ENCODE measurements at regions not wholly inside any gene's neighbourhood (a gene's known extent, or its start where the extent isn't known, plus 50 kb on each side); places are given as distances from the start of the nearest gene placed in this dataset.
"Not testable (repeated sequence)": the region's sequence is repeated elsewhere in the genome, so short reads cannot be mapped to it uniquely, and the experiment has no call there.

DNA sequence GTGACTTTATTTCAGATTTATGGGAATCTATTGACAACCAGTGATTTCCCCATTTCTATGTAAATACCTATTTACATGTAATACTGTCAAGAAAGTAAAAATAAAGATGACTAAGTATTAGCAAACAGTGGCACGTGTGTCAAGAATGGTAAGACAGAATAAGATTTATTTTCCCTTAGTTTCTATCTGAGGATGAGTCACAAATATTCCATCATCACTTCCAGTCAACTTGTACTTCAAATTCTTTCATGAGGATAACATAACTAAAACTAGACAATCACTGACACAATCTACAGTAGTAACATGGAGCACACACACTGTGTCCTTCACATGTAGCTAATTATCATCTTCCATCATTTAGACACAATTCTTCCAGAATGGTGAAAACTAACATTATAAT lies 625.3 kb upstream of the PCDH7 start:
- ATAC-seq (ENCODE audit: insufficient number of reproducible peaks, low FRiP score, low read depth): no peak
- H3K36me3 ChIP-seq: no peaks in the 10 kb centered on the region

DNA sequence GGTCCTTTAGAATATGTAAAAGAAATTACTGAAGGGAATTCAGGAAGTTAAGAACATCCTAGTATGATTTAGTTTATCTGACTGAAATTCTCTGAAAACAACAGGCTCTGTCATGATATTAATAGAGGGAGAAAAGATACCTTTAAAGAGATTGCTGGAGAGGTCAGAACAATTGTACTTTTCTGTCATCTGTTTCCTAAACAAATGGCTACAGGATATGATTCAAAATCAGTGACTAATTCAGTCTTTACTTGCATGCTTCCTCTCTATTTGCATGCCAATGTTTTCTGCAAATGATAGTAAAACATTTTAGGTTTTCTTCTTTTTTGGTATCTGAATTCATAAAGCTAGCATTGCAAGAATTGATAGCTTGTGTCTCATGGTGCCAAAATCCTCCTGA lies 616.7 kb upstream of the PCDH7 start:
- no peak overlapping the region for H3K27ac ChIP-seq

More for the DNA sequence above, 625.3 kb upstream of the PCDH7 start:
- no peaks in the 10 kb centered on the region for H3K27me3 ChIP-seq (replicated peaks; ENCODE audit: insufficient read depth)
- no peak overlapping the region for H3K4me3 ChIP-seq
- H3K4me1 ChIP-seq (ENCODE audit: control insufficient read depth in 1 of 2, low read depth in 2 of 2): no peaks in the 10 kb centered on the region
- no peak overlapping the region for H3K27ac ChIP-seq
- no peak for DNase-seq (ENCODE audit: low spot score)
- H3K9me3 ChIP-seq: no peaks in the 10 kb centered on the region
- TF ChIP-seq, protein P1, sequence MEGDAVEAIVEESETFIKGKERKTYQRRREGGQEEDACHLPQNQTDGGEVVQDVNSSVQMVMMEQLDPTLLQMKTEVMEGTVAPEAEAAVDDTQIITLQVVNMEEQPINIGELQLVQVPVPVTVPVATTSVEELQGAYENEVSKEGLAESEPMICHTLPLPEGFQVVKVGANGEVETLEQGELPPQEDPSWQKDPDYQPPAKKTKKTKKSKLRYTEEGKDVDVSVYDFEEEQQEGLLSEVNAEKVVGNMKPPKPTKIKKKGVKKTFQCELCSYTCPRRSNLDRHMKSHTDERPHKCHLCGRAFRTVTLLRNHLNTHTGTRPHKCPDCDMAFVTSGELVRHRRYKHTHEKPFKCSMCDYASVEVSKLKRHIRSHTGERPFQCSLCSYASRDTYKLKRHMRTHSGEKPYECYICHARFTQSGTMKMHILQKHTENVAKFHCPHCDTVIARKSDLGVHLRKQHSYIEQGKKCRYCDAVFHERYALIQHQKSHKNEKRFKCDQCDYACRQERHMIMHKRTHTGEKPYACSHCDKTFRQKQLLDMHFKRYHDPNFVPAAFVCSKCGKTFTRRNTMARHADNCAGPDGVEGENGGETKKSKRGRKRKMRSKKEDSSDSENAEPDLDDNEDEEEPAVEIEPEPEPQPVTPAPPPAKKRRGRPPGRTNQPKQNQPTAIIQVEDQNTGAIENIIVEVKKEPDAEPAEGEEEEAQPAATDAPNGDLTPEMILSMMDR (IDR thresholded peaks at IDR 0.05): no peak

DNA sequence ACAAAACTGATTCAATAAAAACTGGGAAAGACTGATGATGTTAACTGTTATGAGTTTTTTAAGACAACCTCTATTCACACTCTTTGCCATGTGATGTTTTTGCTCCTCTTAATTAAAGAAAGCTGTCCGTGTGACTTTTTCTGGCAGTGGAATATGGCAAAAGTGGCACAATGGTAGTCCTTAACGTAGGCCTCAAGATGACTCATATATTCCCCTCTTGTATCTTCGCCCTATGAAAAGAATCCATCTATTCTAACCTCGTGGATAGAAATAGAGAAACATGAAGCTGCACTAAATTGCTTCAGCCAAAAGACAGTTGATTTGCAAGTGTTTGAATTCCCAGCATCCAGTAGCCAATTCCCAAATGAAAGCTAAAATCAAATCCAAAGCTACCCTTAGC lies 603.8 kb upstream of the PCDH7 start:
- Histone ChIP-seq H3K27me3 (replicated peaks; ENCODE audit: insufficient read depth) (no peaks in the 10 kb centered on the region), H3K27ac (no peak overlapping the region), H3K36me3 (no peaks in the 10 kb centered on the region), H3K4me1 (ENCODE audit: control insufficient read depth in 1 of 2, low read depth in 2 of 2) (no peaks in the 10 kb centered on the region), H3K4me3 (no peak overlapping the region), H3K9me3 (no peaks in the 10 kb centered on the region)
- DNase-seq (ENCODE audit: low spot score): no peak
- TF ChIP-seq, protein P1 (IDR thresholded peaks at IDR 0.05): no peak
- no peak for ATAC-seq (ENCODE audit: insufficient number of reproducible peaks, low FRiP score, low read depth)

More for the DNA sequence above, 616.7 kb upstream of the PCDH7 start:
- Histone ChIP-seq H3K9me3 (no peaks in the 10 kb centered on the region), H3K4me3 (no peak overlapping the region), H3K27me3 (replicated peaks; ENCODE audit: insufficient read depth) (no peaks in the 10 kb centered on the region), H3K4me1 (ENCODE audit: control insufficient read depth in 1 of 2, low read depth in 2 of 2) (no peaks in the 10 kb centered on the region), H3K36me3 (no peaks in the 10 kb centered on the region)
- DNase-seq (ENCODE audit: low spot score): no peak
- ATAC-seq (ENCODE audit: insufficient number of reproducible peaks, low FRiP score, low read depth): no peak
- TF ChIP-seq, protein P1 (IDR thresholded peaks at IDR 0.05): no peak

DNA sequence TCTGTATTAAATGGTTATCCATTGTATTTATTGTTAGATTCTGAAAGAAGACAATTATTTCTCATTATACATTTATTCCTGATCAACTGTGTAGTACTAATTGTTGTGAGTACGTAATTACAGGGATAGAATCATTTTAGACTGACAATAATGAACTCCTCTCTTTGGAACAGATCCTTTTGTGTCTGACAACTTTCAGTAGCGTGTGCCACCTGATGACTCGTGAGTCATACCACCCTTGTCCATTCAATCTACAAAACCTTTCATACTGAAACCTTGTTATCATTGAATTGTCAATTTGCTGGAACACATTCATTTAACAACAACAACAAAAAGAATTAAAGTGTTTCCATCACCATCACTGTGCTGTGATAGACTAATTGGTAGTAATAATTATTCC lies 602.7 kb upstream of the PCDH7 start:
- no peak for DNase-seq (ENCODE audit: low spot score)
- no peaks in the 10 kb centered on the region for H3K27me3 ChIP-seq (replicated peaks; ENCODE audit: insufficient read depth)
- no peaks in the 10 kb centered on the region for H3K36me3 ChIP-seq
- ATAC-seq (ENCODE audit: insufficient number of reproducible peaks, low FRiP score, low read depth): no peak
- TF ChIP-seq, protein P1 (IDR thresholded peaks at IDR 0.05): no peak
- no peaks in the 10 kb centered on the region for H3K4me1 ChIP-seq (ENCODE audit: control insufficient read depth in 1 of 2, low read depth in 2 of 2)
- H3K4me3 ChIP-seq: no peak overlapping the region
- H3K27ac ChIP-seq: no peak overlapping the region
- H3K9me3 ChIP-seq: no peaks in the 10 kb centered on the region

DNA sequence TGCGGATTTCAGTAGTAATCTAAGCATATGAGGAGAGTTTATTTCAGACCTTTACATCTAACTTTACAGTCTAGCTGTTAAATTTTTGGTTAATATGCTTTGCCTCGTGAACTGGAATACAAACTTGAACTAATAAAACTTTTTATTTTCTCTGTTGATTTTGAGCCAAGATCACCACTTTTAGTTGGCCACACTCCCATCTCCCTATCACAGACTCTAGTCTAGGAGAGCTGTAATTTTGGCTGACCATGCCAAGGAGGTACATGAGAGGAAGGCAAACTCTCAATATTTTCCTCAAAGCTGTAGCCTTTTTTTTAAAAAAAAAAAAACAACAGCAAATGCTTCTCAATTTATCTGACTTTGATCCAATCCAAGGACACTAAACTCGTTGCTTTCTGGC lies 597.5 kb upstream of the PCDH7 start:
- no peak overlapping the region for H3K4me3 ChIP-seq
- no peaks in the 10 kb centered on the region for H3K9me3 ChIP-seq
- no peak for ATAC-seq (ENCODE audit: insufficient number of reproducible peaks, low FRiP score, low read depth)
- H3K36me3 ChIP-seq: no peaks in the 10 kb centered on the region
- no peaks in the 10 kb centered on the region for H3K27me3 ChIP-seq (replicated peaks; ENCODE audit: insufficient read depth)
- TF ChIP-seq, protein P1 (IDR thresholded peaks at IDR 0.05): no peak
- no peak overlapping the region for H3K27ac ChIP-seq
- peaks cover 3 to 7% of the 10 kb centered on the region in 2 donors for H3K4me1 ChIP-seq (ENCODE audit: control insufficient read depth in 1 of 2, low read depth in 2 of 2)
- DNase-seq (ENCODE audit: low spot score): no peak

DNA sequence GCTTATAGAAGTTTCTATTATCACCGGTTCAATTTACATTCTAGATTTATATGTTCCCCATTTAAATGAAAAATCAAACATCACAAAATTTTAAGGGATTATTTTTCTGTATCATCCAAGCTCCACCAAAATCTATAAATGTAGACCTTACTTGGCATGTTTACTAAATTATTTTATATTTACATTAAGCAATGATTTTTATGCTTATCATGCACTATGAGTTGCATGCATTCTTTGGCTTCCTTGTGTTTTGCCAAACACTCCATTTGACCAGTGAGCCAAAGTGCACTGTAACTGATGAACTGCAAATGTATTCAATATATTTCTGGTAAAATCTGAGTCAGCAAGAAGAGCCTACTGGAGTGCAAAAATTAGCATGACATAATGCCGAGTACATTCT lies 595.5 kb upstream of the PCDH7 start:
- not testable (repeated sequence) for H3K4me3 ChIP-seq; H3K9me3 ChIP-seq; H3K4me1 ChIP-seq (ENCODE audit: control insufficient read depth in 1 of 2, low read depth in 2 of 2); ATAC-seq (ENCODE audit: insufficient number of reproducible peaks, low FRiP score, low read depth); DNase-seq (ENCODE audit: low spot score); H3K27me3 ChIP-seq (replicated peaks; ENCODE audit: insufficient read depth); H3K27ac ChIP-seq; H3K36me3 ChIP-seq

Data from thoracic aorta (tissue), 2 donors.